Stimulated activated naive CD8-positive, alpha-beta T cell treated with anti-CD3 and anti-CD28 coated beads, Interleukin-15, Interleukin-2, amounts not matched to agents 100 ng/mL and 50 ng/mL, for 24 hours (primary cell): ENCODE measurements at regions not wholly inside any gene's neighbourhood (a gene's known extent, or its start where the extent isn't known, plus 50 kb on each side); places are given as distances from the start of the nearest gene placed in this dataset.

Experiments used
- H3K27ac Mint-ChIP-seq: one replicate; pipeline ENCODE4 v1.8.0; 2021; ENCODE audit warnings: mild to moderate bottlenecking, mixed read lengths
- H3K27me3 Mint-ChIP-seq: one replicate; pipeline ENCODE4 v1.8.0; 2021; ENCODE audit warnings: mixed read lengths
- H3K36me3 Mint-ChIP-seq: one replicate; pipeline ENCODE4 v1.8.0; 2021; ENCODE audit warnings: low read depth, mixed read lengths
- H3K4me1 Mint-ChIP-seq: one replicate; pipeline ENCODE4 v1.8.0; 2021; ENCODE audit warnings: low read depth, mixed read lengths
- H3K4me3 Mint-ChIP-seq: one replicate; pipeline ENCODE4 v1.8.0; 2021; ENCODE audit warnings: mild to moderate bottlenecking, mixed read lengths
- H3K9me3 Mint-ChIP-seq: one replicate; pipeline ENCODE4 v1.8.0; 2021; ENCODE audit warnings: mixed read lengths

DNA sequence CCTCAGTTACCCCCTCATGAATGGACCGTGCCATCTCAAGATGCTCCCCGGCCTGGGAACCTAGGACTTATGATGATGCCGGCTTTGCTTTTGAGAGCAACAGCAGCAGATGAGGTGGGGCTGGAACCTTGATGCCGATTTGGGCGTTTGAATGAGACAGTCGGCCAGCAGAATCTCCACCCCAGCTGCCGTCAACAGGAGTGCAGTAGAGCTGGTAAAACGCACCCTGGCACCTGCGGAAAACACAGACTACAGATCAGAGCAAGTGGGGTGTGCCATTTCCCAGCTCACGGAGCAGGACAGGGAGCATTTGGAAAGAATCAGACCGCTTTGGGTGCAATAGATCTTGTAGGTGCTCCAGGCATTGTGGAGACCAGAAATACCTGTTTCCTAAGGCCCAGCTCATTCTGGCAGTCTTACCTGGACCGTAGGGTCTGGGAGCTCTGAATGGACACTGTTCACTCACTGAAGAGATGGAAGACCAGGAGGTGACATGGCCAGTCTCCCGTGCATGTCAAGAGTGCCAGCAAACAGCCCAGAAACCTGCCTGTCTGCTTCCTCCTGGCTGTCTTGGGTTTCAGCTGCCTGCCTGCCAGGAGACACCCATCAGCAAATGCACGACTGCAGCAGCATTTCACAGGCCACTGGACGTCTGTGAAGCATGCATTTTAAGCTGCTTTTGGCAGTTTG, 317.7 kb upstream of the IRX4 start:
- peaks cover 7% of the 10 kb centered on the region for H3K27me3 Mint-ChIP-seq
- H3K27ac Mint-ChIP-seq, result no peak overlapping the region
- H3K9me3 Mint-ChIP-seq, result peaks cover 4% of the 10 kb centered on the region
- H3K4me1 Mint-ChIP-seq, result no peaks in the 10 kb centered on the region
- no peaks in the 10 kb centered on the region for H3K36me3 Mint-ChIP-seq
- no peak overlapping the region for H3K4me3 Mint-ChIP-seq

DNA sequence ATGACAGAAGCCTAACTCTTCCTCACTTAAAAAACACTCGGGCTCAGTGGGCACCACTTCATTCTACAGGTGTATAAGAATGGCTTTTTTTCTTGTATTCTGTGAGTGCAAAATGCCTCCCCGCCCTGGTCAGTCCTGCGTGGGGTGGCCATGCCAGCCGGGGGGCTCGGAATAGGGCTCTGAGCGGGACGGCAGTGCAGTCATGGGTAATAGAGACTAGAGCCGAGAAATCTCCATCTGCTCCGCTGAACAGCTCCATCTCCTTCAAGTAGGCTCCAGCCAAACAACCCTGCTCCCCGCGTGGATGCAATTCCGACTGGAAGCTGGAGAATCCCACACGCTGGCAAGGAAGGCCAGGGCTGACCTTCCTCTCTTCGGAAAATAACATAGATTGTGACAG, 317.0 kb upstream of the IRX4 start:
- Mint-ChIP-seq H3K4me3 (no peak overlapping the region), H3K27me3 (peaks cover 7% of the 10 kb centered on the region), H3K9me3 (peaks cover 4% of the 10 kb centered on the region), H3K36me3 (no peaks in the 10 kb centered on the region), H3K4me1 (no peaks in the 10 kb centered on the region), H3K27ac (no peak overlapping the region)

DNA sequence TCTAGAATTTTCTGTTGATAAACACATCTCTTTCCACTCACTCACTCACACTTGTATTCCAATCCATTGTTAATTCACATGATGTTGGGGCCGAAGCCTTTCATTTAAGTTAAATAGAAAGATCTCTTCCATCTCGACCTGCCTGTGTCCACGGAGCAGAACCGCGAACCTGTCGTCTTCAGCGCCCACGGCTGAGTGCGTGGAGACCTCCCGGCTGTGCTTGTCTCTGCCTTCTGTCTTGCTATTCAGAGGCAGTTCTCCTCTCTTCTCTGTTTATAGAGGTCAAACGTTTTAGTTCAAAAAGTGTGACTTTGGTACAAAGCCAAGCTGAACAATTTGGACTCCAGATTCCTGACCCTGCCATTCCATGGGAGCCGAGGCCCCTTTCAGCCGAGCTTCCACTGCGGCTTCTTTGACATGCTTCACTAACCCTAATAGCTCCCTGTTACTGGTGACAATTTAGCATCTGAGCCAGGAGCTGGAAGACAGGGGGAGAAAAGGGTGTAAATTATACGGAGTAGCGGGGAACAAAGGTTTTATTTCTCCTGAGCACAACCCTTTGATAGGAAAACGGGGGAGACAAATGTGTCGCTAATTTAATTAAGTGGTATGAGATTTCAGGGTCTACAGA, 314.4 kb upstream of the IRX4 start:
- Mint-ChIP-seq H3K36me3 (no peaks in the 10 kb centered on the region), H3K27me3 (peaks cover 7% of the 10 kb centered on the region), H3K9me3 (peaks cover 4% of the 10 kb centered on the region), H3K4me3 (no peak overlapping the region), H3K27ac (no peak overlapping the region), H3K4me1 (no peaks in the 10 kb centered on the region)

DNA sequence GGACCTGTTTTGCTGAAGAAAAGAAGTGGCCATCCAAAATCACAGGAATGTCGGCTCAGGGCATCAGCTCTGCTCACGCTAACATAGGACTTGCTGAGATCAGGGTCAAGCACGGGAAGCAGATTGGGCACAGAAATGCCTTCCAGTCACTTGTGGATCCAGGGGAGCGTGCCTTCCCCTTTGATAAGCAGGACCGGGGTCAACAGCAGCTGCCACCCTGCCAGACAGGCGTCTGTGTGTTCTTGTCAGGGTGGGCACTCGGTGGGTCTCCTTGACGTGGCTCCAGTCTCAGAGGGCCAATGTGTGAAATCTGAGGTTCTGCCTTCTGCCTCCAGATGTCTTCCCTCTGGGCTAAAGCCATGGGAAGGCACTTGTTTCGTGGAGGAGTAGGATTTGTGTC, 313.7 kb upstream of the IRX4 start:
- H3K4me3 Mint-ChIP-seq, result no peak overlapping the region
- H3K4me1 Mint-ChIP-seq, result no peaks in the 10 kb centered on the region
- peaks cover 4% of the 10 kb centered on the region for H3K9me3 Mint-ChIP-seq
- peaks cover 7% of the 10 kb centered on the region for H3K27me3 Mint-ChIP-seq
- no peaks in the 10 kb centered on the region for H3K36me3 Mint-ChIP-seq
- no peak overlapping the region for H3K27ac Mint-ChIP-seq

DNA sequence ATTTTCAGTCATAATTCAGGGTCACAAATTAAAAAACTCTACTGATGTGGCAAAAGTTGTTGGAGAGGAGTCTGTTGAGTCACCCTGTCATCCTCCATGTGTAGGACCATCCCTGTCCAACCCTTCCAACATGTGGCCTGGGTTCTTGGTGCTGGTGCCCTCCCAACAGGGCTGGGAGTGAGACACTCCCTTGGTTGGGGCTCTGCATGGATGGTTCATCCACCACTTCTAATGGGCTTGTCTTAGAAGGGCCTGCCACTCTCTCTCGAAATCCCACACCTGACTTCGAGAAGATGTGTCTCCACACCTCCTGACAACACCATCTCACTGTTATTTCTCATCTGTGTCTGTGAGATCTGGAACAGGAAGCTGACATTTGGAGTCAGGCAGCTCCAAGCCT, 312.2 kb upstream of the IRX4 start:
- Mint-ChIP-seq H3K36me3 (no peaks in the 10 kb centered on the region), H3K27ac (no peak overlapping the region), H3K9me3 (peaks cover 4% of the 10 kb centered on the region), H3K4me3 (no peak overlapping the region), H3K4me1 (no peaks in the 10 kb centered on the region), H3K27me3 (peaks cover 7% of the 10 kb centered on the region)

DNA sequence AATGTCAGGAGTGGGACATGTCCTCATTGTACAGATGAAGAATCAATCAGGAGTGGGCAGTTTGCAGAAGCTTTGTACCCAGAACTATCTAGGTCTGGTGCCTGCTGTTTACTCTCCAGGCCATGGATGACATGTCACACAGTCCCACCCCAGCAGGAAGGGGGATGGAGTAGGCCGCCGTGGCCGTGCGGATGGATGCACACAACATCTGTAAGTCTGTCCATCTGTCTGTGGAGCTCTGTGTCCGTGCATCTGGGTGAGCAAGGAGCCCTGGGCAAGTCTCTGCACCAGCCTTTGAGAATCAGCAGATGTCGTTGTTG, 311.5 kb upstream of the IRX4 start:
- Mint-ChIP-seq H3K36me3 (no peaks in the 10 kb centered on the region), H3K27ac (no peak overlapping the region), H3K4me3 (no peak overlapping the region)

DNA sequence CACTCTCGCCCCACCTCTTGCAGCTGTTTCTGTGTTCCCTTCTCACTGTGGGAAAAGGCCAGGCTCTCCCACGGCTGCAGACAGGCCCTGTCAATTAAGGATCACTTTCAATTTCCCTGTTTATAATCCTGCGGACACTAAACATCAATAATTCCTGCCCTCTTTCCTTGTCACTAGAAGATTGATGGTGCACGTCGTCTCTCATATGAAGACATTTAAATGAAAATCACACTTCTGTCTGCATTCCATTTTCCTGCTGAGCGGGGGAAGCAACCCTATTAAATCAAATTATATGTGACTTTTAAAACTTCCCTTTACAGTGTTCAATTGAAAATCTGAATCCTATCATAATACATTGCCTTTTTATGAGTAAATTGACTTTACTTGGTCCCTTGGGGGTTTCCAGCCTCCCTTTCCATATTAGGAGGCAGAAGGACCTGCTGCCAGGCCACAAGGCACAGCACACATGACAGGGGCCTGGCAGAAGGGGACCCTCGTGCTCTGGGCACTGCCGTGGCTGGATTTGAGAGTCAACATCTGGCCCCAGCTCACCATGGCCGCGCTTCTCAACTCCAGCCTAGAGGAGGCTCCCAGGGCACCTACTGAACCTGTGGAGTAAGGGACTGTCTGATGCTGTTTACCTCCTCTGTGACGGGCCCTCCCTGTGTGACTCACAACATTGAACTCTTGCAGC, 311.0 kb upstream of the IRX4 start:
- Mint-ChIP-seq H3K4me3 (no peak overlapping the region), H3K27me3 (peaks cover 10% of the 10 kb centered on the region), H3K9me3 (peaks cover 4% of the 10 kb centered on the region)

More for the DNA sequence above, 311.5 kb upstream of the IRX4 start:
- peaks cover 7% of the 10 kb centered on the region for H3K27me3 Mint-ChIP-seq
- H3K9me3 Mint-ChIP-seq, result peaks cover 4% of the 10 kb centered on the region
- no peaks in the 10 kb centered on the region for H3K4me1 Mint-ChIP-seq

DNA sequence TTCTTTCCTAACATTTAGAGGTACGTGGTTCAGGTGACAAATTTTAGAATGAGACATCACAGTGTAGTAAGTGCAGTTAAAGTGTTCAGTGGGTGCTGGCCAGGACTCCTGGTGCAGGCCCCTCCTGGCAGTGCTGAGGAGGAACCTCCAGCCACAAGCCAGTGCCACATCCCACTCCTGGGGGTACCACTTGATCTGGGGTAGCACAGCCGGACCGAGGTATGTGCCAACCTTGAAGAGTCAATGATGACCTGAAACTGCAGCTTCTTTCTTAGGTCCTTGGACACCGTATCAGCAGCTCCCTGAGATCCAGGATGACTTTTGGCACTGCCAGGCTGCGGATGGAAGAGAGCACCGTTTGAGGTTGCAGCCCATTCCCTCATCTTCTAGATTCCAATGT, 310.4 kb upstream of the IRX4 start:
- H3K36me3 Mint-ChIP-seq, result no peaks in the 10 kb centered on the region
- H3K27ac Mint-ChIP-seq, result no peak overlapping the region
- peaks cover 4% of the 10 kb centered on the region for H3K9me3 Mint-ChIP-seq
- no peaks in the 10 kb centered on the region for H3K4me1 Mint-ChIP-seq
- H3K27me3 Mint-ChIP-seq, result peaks cover 10% of the 10 kb centered on the region
- no peak overlapping the region for H3K4me3 Mint-ChIP-seq

More for the DNA sequence above, 311.0 kb upstream of the IRX4 start:
- Mint-ChIP-seq H3K4me1 (no peaks in the 10 kb centered on the region), H3K36me3 (no peaks in the 10 kb centered on the region), H3K27ac (no peak overlapping the region)

DNA sequence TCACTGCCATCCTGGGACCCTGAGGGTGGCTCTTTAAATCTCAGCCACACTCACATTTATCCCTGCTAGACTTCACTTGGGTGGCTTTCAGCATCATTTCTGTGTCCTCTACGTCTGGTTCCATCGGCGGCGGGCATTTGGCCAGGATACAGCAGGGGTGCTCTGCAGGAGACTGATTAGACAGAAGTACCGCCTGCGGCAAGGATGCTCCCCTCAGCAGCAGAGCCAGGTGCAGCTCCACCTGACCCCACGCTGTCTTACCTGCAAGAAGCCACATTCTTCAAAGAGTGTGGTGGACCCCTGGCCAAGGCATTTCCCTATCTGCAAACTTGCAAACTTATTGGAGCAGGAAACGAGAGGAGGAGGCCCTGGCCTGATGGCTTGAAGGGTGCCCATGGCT, 309.8 kb upstream of the IRX4 start:
- H3K36me3 Mint-ChIP-seq, result no peaks in the 10 kb centered on the region
- H3K27me3 Mint-ChIP-seq, result peaks cover 10% of the 10 kb centered on the region
- no peak overlapping the region for H3K4me3 Mint-ChIP-seq
- H3K27ac Mint-ChIP-seq, result no peak overlapping the region
- peaks cover 4% of the 10 kb centered on the region for H3K9me3 Mint-ChIP-seq
- H3K4me1 Mint-ChIP-seq, result no peaks in the 10 kb centered on the region

DNA sequence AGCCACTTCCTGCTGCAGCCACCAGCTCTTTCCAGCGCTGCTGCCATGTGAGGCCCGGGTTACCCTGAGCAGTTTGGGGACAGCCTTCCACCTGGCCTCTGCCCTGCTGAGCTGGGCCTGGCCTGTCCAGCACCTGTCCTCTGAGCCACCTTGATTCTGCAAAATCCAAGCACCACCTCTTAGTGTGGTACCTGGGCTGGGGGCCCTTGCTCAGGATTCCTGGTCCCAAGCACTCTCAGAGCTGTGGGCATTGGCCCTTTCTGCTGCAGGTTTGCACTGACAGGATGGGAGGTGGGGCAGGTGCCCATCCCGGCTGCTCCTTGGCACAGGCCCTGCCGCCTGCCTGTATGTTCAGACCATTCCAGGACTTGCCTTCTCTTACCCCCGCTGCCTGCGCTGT, 309.2 kb upstream of the IRX4 start:
- Mint-ChIP-seq H3K36me3 (no peaks in the 10 kb centered on the region), H3K4me3 (no peak overlapping the region), H3K27me3 (peaks cover 8% of the 10 kb centered on the region)

DNA sequence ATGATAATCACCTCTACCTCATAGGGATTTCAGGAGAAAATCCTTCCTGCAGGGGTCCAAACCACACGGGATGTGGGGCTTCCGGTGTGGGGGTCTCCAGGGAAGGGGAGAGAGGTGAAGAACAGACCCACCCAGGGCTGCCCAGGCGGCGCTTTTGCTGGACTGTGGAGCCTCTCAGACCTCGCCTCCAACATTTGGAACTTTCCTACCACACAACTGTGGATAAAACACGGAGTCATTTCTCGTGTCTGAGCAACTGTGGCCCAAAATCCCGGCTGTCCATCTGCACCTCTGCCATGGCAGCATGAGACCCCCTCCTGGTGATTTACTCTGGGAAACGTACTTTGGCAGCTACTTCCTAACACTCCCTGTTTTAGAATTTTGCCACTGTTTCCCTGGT, 307.8 kb upstream of the IRX4 start:
- Mint-ChIP-seq H3K9me3 (no peaks in the 10 kb centered on the region), H3K36me3 (no peaks in the 10 kb centered on the region)

More for the DNA sequence above, 309.2 kb upstream of the IRX4 start:
- H3K9me3 Mint-ChIP-seq, result peaks cover 4% of the 10 kb centered on the region
- H3K27ac Mint-ChIP-seq, result no peak overlapping the region
- H3K4me1 Mint-ChIP-seq, result no peaks in the 10 kb centered on the region

DNA sequence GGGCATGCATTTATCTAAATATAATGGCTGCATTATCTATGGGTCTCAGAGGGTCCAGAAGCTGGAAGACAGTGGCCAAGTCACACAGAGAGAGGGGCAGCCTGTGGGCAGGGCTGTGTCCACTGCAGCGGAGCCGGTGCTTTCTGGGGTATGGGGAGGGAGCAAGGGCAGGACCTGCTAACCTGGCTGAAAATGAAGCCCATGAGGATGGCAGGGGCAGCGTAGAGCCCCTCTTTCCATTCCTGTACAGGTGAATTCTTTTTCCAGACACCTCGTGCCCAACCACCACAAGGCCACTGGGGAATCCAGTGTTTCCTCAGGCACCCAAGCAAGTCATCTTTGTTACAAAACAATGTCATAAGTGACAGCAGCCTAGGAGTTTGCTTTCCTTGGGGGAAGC, 305.9 kb upstream of the IRX4 start:
- Mint-ChIP-seq H3K9me3 (no peaks in the 10 kb centered on the region), H3K4me1 (no peaks in the 10 kb centered on the region), H3K4me3 (no peak overlapping the region), H3K36me3 (no peaks in the 10 kb centered on the region), H3K27me3 (peaks cover 3% of the 10 kb centered on the region), H3K27ac (no peak overlapping the region)

More for the DNA sequence above, 307.8 kb upstream of the IRX4 start:
- H3K4me1 Mint-ChIP-seq, result no peaks in the 10 kb centered on the region
- peaks cover 3% of the 10 kb centered on the region for H3K27me3 Mint-ChIP-seq
- H3K4me3 Mint-ChIP-seq, result no peak overlapping the region
- no peak overlapping the region for H3K27ac Mint-ChIP-seq

DNA sequence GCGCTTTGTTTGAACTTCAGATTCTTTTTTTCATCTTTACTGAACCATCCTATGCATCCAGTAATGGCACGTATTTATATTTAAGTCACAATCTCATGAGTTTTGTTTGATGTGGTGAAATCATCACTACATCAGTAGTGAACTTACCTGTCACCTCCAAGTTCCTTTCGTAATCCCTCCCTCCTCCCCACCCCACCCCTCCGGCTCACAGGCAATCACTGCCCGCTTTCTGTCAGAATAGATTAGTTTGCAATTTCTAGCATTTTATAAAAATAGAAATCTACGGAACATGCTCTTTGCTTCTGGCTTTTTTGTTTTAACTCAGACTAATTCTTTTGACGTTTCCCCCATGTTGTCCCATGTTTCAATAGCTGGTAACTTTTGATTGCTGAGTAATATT, 305.4 kb upstream of the IRX4 start:
- H3K9me3 Mint-ChIP-seq, result no peaks in the 10 kb centered on the region
- peaks cover 3% of the 10 kb centered on the region for H3K27me3 Mint-ChIP-seq
- H3K4me3 Mint-ChIP-seq, result no peak overlapping the region
- H3K27ac Mint-ChIP-seq, result no peak overlapping the region
- no peaks in the 10 kb centered on the region for H3K36me3 Mint-ChIP-seq
- no peaks in the 10 kb centered on the region for H3K4me1 Mint-ChIP-seq

DNA sequence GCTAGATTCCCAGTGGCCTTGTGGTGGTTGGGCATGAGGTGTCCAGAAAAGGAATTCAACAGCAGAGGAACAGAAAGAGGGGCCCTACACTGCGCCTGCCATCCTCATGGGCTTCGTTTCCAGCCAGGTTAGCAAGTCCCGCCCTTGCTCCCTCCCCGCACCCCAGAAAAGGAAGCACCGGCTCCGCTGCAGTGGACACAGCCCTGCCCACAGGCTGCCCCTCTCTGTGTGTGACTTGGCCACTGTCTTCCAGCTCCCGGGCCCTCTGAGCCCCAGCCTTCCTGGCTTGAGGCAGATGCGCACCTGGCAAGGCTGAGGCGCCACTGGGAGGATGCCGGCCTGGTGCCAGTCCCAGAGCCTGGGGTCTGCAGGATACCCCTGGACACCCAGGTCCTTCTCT, 305.0 kb upstream of the IRX4 start:
- Mint-ChIP-seq H3K9me3 (no peaks in the 10 kb centered on the region), H3K36me3 (no peaks in the 10 kb centered on the region), H3K27ac (no peak overlapping the region), H3K27me3 (peaks cover 3% of the 10 kb centered on the region), H3K4me3 (no peak overlapping the region), H3K4me1 (no peaks in the 10 kb centered on the region)

DNA sequence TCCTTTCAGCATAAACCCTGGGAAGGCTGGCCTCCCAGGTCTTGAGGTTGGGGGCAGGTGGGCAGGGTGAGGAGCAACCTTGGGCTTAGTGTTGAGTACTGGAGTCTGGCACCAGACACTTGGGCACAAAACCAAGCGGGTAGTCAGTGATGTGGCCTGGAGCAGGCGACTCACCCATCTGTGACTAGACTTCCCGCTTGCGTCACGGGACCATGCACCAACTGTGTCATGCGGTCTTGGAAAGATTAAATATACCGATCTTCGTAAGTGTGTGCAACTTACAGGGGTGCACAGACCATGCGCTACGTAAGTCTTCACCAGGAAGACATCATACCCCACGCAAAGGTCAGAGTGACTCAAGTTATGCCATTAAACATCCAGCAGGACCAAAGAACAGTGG, 304.4 kb upstream of the IRX4 start:
- no peak overlapping the region for H3K4me3 Mint-ChIP-seq
- no peaks in the 10 kb centered on the region for H3K4me1 Mint-ChIP-seq
- peaks cover 3% of the 10 kb centered on the region for H3K27me3 Mint-ChIP-seq
- no peak overlapping the region for H3K27ac Mint-ChIP-seq
- no peaks in the 10 kb centered on the region for H3K9me3 Mint-ChIP-seq
- H3K36me3 Mint-ChIP-seq, result no peaks in the 10 kb centered on the region
